Neural cell (in vitro differentiated cells): ENCODE measurements at regions not wholly inside any gene's neighbourhood (a gene's known extent, or its start where the extent isn't known, plus 50 kb on each side); places are given as distances from the start of the nearest gene placed in this dataset.

Experiments used
- H2AFZ ChIP-seq: fragments of 200-600, 300-800 bp; sonication (generic), shearing (Covaris generic); 2 replicates; pipeline ENCODE4 v1.6.0; 2014; ENCODE audit warnings: low read depth, mild to moderate bottlenecking, antibody characterized with exemption, low read length, moderate library complexity
- H3F3A ChIP-seq: fragments of 200-600 bp; shearing (Covaris generic); 2 replicates; pipeline ENCODE4 v1.6.1; 2016; ENCODE audit warnings: mild to moderate bottlenecking, moderate library complexity, mixed read lengths, antibody characterized with exemption, low read length; ENCODE audit not compliant: insufficient read depth, poor library complexity, severe bottlenecking
- H3K27ac ChIP-seq: fragments of 200-600, 300-800 bp; sonication (generic), shearing (Covaris generic); 2 replicates; pipeline ENCODE4 v1.5.1; 2014; ENCODE audit warnings: mild to moderate bottlenecking, low read length, moderate library complexity
- H3K27me3 ChIP-seq: fragments of 300-800, 200-600 bp; sonication (generic), shearing (Covaris generic); 2 replicates; pipeline ENCODE4 v1.6.0; 2014; ENCODE audit warnings: mild to moderate bottlenecking, low read depth, low read length, moderate library complexity; ENCODE audit not compliant: insufficient read depth
- H3K36me3 ChIP-seq: fragments of 300-800, 200-600 bp; sonication (generic), shearing (Covaris generic); 2 replicates; pipeline ENCODE4 v1.5.1; 2014; ENCODE audit warnings: mild to moderate bottlenecking, antibody characterized with exemption, low read length, moderate library complexity; ENCODE audit not compliant: insufficient read depth
- H3K4me2 ChIP-seq: fragments of 300-800, 200-600 bp; sonication (generic), shearing (Covaris generic); 2 replicates; pipeline ENCODE4 v1.6.0; 2014; ENCODE audit warnings: mild to moderate bottlenecking, low read length
- H3K4me3 ChIP-seq: fragments of 300-800, 200-600 bp; sonication (generic), shearing (Covaris generic); 2 replicates; pipeline ENCODE4 v1.5.1; 2014; ENCODE audit warnings: mild to moderate bottlenecking, low read length, moderate library complexity
- H3K79me2 ChIP-seq: fragments of 200-600 bp; shearing (Covaris generic); replicated peaks from 2 replicates; pipeline ENCODE4 v1.6.0; 2014; ENCODE audit warnings: mild to moderate bottlenecking, low read length, moderate library complexity; ENCODE audit not compliant: insufficient read depth
- H3K9ac ChIP-seq: fragments of 300-800, 200-600 bp; sonication (generic), shearing (Covaris generic); 2 replicates; pipeline ENCODE4 v1.6.1; 2016; ENCODE audit warnings: mild to moderate bottlenecking, low read length, mixed read lengths
- H3K9me2 ChIP-seq: fragments of 200-600 bp; shearing (Covaris generic); 2 replicates; pipeline ENCODE4 v1.6.1; 2016; ENCODE audit warnings: mild to moderate bottlenecking, low read length, mixed read lengths; ENCODE audit not compliant: insufficient read depth
- H3K9me3 ChIP-seq: fragments of 200-600, 300-800 bp; sonication (generic), shearing (Covaris generic); 2 replicates; pipeline ENCODE4 v1.6.1; 2016; ENCODE audit warnings: mild to moderate bottlenecking, mixed run types, low read length, moderate library complexity, mixed read lengths
- H4K20me1 ChIP-seq: fragments of 200-600 bp; shearing (Covaris generic); 2 replicates; pipeline ENCODE4 v1.6.1; 2016; ENCODE audit warnings: mild to moderate bottlenecking, mixed run types; ENCODE audit not compliant: insufficient read depth
- EP300 ChIP-seq: fragments of 450-650 bp; conservative IDR thresholded peaks from 2 replicates; pipeline ENCODE4 v1.6.1; 2014; ENCODE audit warnings: antibody characterized with exemption, mild to moderate bottlenecking, moderate library complexity; ENCODE audit not compliant: poor library complexity, severe bottlenecking
- EZH2 ChIP-seq: fragments of 200-600, 300-800 bp; shearing (Covaris generic), sonication (generic); IDR thresholded peaks from 2 replicates; pipeline ENCODE4 v1.6.1; 2014; ENCODE audit warnings: antibody characterized with exemption, low read length, borderline replicate concordance, mild to moderate bottlenecking; ENCODE audit not compliant: insufficient read depth, poor library complexity, severe bottlenecking
- MXI1 ChIP-seq: fragments of 450-650 bp; conservative IDR thresholded peaks from 2 replicates; pipeline ENCODE4 v1.6.1; 2014; ENCODE audit warnings: antibody characterized with exemption, mild to moderate bottlenecking; ENCODE audit not compliant: poor library complexity, severe bottlenecking
- POLR2AphosphoS5 ChIP-seq: IDR thresholded peaks from 2 replicates; pipeline ENCODE4 v1.6.1; 2012
- RAD21 ChIP-seq: fragments of 450-650 bp; conservative IDR thresholded peaks from 2 replicates; pipeline ENCODE4 v1.6.1; 2014; ENCODE audit warnings: antibody characterized with exemption, mild to moderate bottlenecking, moderate library complexity
- SMC3 ChIP-seq: fragments of 450-650 bp; conservative IDR thresholded peaks from 2 replicates; pipeline ENCODE4 v1.6.1; 2014; ENCODE audit warnings: antibody characterized with exemption, mild to moderate bottlenecking, moderate library complexity; ENCODE audit not compliant: poor library complexity
- TAF1 ChIP-seq: IDR thresholded peaks from 2 replicates; pipeline ENCODE4 v1.6.1; 2012; ENCODE audit warnings: low read depth
- TF ChIP-seq, protein P1 (sequence below): fragments of 450-650 bp; IDR thresholded peaks from 2 replicates; pipeline ENCODE4 v1.5.1; 2014; ENCODE audit warnings: antibody characterized with exemption, mild to moderate bottlenecking, moderate library complexity; ENCODE audit not compliant: poor library complexity, severe bottlenecking
- TF ChIP-seq, protein P2 (sequence below): IDR thresholded peaks from 2 replicates; pipeline ENCODE4 v1.6.1; 2012; ENCODE audit warnings: borderline replicate concordance

DNA sequence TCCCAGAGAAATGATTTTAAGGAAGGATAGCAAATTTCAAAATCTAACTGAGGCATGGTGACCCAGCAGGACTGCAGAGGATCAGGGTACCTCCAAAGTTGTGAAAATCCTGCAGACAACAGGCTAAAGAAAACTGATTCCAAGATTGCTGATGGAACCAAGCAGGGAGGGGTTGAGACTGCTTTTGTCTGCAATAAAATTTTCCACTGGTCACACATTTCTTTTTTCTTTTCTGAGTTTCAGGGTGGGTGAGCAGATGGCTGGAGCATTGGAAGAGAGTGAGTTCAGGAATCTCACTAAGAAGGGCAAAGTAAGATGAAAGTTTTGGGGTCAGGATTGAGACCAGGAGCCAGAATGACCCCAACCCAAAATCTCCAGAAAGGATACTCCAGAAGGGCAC, 321.0 kb downstream of the TNS1 start:
- H3K4me3 ChIP-seq = no peak overlapping the region
- H3K27me3 ChIP-seq = no peaks in the 10 kb centered on the region
- no peak overlapping the region for H3K27ac ChIP-seq
- no peaks in the 10 kb centered on the region for H3K9me2 ChIP-seq
- H4K20me1 ChIP-seq = no peaks in the 10 kb centered on the region
- H3K9me3 ChIP-seq = no peaks in the 10 kb centered on the region
- no peaks in the 10 kb centered on the region for H3F3A ChIP-seq
- no peaks in the 10 kb centered on the region for H3K36me3 ChIP-seq
- no peak overlapping the region for H2AFZ ChIP-seq
- no peaks in the 10 kb centered on the region for H3K79me2 ChIP-seq
- no peak overlapping the region for H3K9ac ChIP-seq
- no peak overlapping the region for H3K4me2 ChIP-seq
- TF ChIP-seq MXI1 = no peak
- no peak for TF ChIP-seq EZH2
- no peak for TF ChIP-seq EP300
- TF ChIP-seq, protein P1, sequence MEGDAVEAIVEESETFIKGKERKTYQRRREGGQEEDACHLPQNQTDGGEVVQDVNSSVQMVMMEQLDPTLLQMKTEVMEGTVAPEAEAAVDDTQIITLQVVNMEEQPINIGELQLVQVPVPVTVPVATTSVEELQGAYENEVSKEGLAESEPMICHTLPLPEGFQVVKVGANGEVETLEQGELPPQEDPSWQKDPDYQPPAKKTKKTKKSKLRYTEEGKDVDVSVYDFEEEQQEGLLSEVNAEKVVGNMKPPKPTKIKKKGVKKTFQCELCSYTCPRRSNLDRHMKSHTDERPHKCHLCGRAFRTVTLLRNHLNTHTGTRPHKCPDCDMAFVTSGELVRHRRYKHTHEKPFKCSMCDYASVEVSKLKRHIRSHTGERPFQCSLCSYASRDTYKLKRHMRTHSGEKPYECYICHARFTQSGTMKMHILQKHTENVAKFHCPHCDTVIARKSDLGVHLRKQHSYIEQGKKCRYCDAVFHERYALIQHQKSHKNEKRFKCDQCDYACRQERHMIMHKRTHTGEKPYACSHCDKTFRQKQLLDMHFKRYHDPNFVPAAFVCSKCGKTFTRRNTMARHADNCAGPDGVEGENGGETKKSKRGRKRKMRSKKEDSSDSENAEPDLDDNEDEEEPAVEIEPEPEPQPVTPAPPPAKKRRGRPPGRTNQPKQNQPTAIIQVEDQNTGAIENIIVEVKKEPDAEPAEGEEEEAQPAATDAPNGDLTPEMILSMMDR = no peak
- no peak for TF ChIP-seq RAD21
- TF ChIP-seq POLR2AphosphoS5 = no peak
- TF ChIP-seq SMC3 = no peak
- TF ChIP-seq, protein P2, sequence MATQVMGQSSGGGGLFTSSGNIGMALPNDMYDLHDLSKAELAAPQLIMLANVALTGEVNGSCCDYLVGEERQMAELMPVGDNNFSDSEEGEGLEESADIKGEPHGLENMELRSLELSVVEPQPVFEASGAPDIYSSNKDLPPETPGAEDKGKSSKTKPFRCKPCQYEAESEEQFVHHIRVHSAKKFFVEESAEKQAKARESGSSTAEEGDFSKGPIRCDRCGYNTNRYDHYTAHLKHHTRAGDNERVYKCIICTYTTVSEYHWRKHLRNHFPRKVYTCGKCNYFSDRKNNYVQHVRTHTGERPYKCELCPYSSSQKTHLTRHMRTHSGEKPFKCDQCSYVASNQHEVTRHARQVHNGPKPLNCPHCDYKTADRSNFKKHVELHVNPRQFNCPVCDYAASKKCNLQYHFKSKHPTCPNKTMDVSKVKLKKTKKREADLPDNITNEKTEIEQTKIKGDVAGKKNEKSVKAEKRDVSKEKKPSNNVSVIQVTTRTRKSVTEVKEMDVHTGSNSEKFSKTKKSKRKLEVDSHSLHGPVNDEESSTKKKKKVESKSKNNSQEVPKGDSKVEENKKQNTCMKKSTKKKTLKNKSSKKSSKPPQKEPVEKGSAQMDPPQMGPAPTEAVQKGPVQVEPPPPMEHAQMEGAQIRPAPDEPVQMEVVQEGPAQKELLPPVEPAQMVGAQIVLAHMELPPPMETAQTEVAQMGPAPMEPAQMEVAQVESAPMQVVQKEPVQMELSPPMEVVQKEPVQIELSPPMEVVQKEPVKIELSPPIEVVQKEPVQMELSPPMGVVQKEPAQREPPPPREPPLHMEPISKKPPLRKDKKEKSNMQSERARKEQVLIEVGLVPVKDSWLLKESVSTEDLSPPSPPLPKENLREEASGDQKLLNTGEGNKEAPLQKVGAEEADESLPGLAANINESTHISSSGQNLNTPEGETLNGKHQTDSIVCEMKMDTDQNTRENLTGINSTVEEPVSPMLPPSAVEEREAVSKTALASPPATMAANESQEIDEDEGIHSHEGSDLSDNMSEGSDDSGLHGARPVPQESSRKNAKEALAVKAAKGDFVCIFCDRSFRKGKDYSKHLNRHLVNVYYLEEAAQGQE = no peak
- TF ChIP-seq TAF1 = no peak

DNA sequence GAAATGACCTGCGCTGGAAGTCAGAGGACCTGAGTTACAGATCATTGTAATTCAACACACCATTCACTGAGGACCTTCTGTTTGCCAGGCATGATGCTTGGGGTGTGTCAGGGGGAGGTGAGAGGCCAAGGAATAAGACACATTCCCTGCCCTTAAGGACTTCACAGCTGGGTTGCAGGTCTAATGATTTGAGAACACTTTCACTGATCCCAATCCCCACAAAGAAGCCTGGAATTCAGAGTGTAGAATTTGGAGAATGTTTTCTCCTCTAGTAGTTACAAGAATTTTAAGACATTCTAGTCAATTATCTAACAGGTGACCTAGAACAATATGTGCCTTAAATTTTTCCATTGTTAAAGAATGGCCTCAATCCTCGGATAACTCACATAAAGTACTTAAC, 322.4 kb downstream of the TNS1 start:
- Histone ChIP-seq H3F3A (no peaks in the 10 kb centered on the region), H3K27ac (no peak overlapping the region), H3K4me2 (no peak overlapping the region), H3K9me2 (no peaks in the 10 kb centered on the region), H3K27me3 (no peaks in the 10 kb centered on the region), H2AFZ (no peak overlapping the region), H3K9me3 (no peaks in the 10 kb centered on the region), H3K36me3 (no peaks in the 10 kb centered on the region), H3K9ac (no peak overlapping the region), H4K20me1 (no peaks in the 10 kb centered on the region), H3K4me3 (no peak overlapping the region), H3K79me2 (no peaks in the 10 kb centered on the region)
- no peak for TF ChIP-seq EP300
- TF ChIP-seq, protein P2 = no peak
- TF ChIP-seq, protein P1 = no peak
- TF ChIP-seq POLR2AphosphoS5 = no peak
- TF ChIP-seq SMC3 = no peak
- no peak for TF ChIP-seq EZH2
- TF ChIP-seq TAF1 = no peak
- no peak for TF ChIP-seq MXI1
- no peak for TF ChIP-seq RAD21
